ENCODE measurements at regions not wholly inside any gene's neighbourhood (a gene's known extent, or its start where the extent isn't known, plus 50 kb on each side); places are given as distances from the start of the nearest gene placed in this dataset.

GRCh38 chr5:173790177-173790719 is 97.9 kb upstream of the CPEB4 start:
- H3K4me3 ChIP-seq = no peak overlapping the region
- no peaks in the 10 kb centered on the region for H3K36me3 ChIP-seq
- DNase-seq (no peak), ATAC-seq (no peak)
- H3K9me3 ChIP-seq = no peaks in the 10 kb centered on the region
- H3K4me1 ChIP-seq = peaks cover 0 to 19% (median 2%) of the 10 kb centered on the region in 12 donors
- no peak overlapping the region for H3K27ac ChIP-seq
- 84 to 91% (median 89%) methylated on average over 11 of the region's 11 CpGs for WGBS, 4 donors
- intact Hi-C loops (cut with DNase I) = no loop called here
- no peaks in the 10 kb centered on the region for H3K27me3 ChIP-seq
- TF ChIP-seq POLR2A (IDR thresholded peaks at IDR 0.05) (no peak), CTCF (IDR thresholded peaks at IDR 0.05) (no peak)

GRCh38 chr5:173790836-173791546 is 97.2 kb upstream of the CPEB4 start:
- intact Hi-C loops (cut with DNase I) = no loop called here
- Histone ChIP-seq H3K36me3 (no peaks in the 10 kb centered on the region), H3K27me3 (no peaks in the 10 kb centered on the region), H3K9me3 (no peaks in the 10 kb centered on the region), H3K4me1 (peaks cover 0 to 19% (median 2%) of the 10 kb centered on the region in 12 donors), H3K4me3 (no peak overlapping the region), H3K27ac (no peak overlapping the region)
- TF ChIP-seq CTCF (IDR thresholded peaks at IDR 0.05) (no peak), POLR2A (IDR thresholded peaks at IDR 0.05) (no peak)
- no peak for ATAC-seq
- WGBS, 4 donors = 89 to 94% (median 92%) methylated on average over 13 of the region's 13 CpGs
- no peak for DNase-seq

GRCh38 chr5:173791878-173792277 is 96.3 kb upstream of the CPEB4 start:
- peaks cover 0 to 17% (median 2%) of the 10 kb centered on the region in 12 donors for H3K4me1 ChIP-seq
- ATAC-seq (no peak), DNase-seq (no peak)
- H3K9me3 ChIP-seq = no peaks in the 10 kb centered on the region
- TF ChIP-seq POLR2A (IDR thresholded peaks at IDR 0.05) = no peak
- no peak for TF ChIP-seq CTCF (IDR thresholded peaks at IDR 0.05)
- 98 to 99% (median 99%) methylated on average over 3 of the region's 3 CpGs for WGBS, 4 donors
- no peak overlapping the region for H3K27ac ChIP-seq
- H3K4me3 ChIP-seq = no peak overlapping the region
- intact Hi-C loops (cut with DNase I) = no loop called here
- no peaks in the 10 kb centered on the region for H3K36me3 ChIP-seq
- H3K27me3 ChIP-seq = no peaks in the 10 kb centered on the region

- ATAC-seq = no peak
Observed at GRCh38 chr5:173792781-173793547, 95.2 kb upstream of the CPEB4 start.

More at GRCh38 chr5:173792781-173793547, 95.2 kb upstream of the CPEB4 start:
- no peak for TF ChIP-seq POLR2A (IDR thresholded peaks at IDR 0.05)
- TF ChIP-seq CTCF (IDR thresholded peaks at IDR 0.05) = no peak
- H3K9me3 ChIP-seq = no peaks in the 10 kb centered on the region
- intact Hi-C loops (cut with DNase I) = no loop called here
- H3K36me3 ChIP-seq = no peaks in the 10 kb centered on the region
- H3K27ac ChIP-seq = no peak overlapping the region
- no peak overlapping the region for H3K4me3 ChIP-seq
- H3K27me3 ChIP-seq = no peaks in the 10 kb centered on the region
- no peak for DNase-seq
- WGBS, 4 donors = 72 to 96% (median 89%) methylated on average over 7 of the region's 7 CpGs
- H3K4me1 ChIP-seq = peaks cover 0 to 17% (median 2%) of the 10 kb centered on the region in 12 donors

All from heart left ventricle (tissue), 16 donors.